Hematopoietic multipotent progenitor cell (in vitro differentiated cells): ENCODE measurements at regions not wholly inside any gene's neighbourhood (a gene's known extent, or its start where the extent isn't known, plus 50 kb on each side); places are given as distances from the start of the nearest gene placed in this dataset.

Experiments used
- DNase-seq, 3 donors: peaks; one replicate each; pipeline ENCODE4 v3.0.0-alpha.2; 2011 to 2015; ENCODE audit warnings: low read depth in 2 of 3, low spot score in 2 of 3

DNA sequence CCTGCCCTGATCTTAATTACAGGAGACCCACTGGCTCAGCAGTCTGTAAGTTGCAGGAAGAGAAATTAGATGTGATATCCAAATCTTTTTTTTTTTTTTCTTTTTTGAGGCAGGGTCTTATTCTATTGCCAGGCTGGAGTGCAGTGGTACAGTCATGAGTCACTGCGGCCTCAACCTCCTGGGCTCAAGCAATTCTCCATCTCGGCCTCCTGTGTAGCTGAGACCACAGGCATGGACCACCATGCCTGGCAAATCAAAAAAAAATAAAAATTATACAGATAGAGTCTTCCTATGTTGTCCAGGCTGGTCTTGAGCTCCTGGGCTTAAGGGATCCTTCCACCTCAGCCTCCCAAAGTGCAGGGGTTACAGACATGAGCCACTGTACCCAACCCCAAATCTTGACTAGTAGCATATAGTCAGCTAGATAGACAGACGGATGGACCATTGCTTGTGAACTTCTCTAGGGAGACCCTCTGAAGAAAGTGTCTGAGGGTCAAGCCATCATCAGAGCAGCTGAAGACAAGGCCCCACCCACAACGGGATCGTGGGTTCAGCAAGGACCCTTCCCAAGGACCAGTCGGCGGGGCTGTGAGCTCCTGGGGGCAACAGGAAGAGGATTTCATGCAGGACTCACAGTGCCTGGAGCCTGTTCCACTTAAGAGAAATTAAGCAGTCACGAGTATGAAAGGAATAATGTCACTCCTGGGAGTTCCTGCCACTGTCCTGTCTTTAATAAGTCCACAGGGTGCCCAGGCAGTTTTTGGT is 222.7 kb downstream of the ANKRD60 start:
- no peak for DNase-seq

DNA sequence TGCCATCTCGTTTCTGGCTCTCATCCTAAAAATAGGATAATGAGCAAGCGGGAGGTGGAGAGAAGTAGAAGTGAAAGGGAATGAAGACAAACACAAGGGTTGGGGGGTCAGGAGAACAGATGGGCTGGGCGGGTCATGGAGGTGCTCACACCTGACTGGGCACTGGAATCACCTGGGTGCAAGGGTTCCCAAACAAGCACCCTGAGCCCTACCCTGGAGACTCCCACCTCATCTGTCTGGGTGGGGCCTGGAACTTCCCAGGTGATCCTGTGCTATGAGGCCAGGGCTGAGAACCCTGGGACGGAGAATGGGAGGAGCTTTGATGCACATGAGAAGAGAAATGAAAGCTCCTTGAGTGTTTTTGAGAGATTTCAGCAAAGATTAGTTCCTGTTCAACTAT is 223.6 kb downstream of the ANKRD60 start:
- DNase-seq = no peak

- DNase-seq = no peak
Observed at GRCh38 chr20:58004146-58004545, 224.3 kb downstream of the ANKRD60 start.

DNA sequence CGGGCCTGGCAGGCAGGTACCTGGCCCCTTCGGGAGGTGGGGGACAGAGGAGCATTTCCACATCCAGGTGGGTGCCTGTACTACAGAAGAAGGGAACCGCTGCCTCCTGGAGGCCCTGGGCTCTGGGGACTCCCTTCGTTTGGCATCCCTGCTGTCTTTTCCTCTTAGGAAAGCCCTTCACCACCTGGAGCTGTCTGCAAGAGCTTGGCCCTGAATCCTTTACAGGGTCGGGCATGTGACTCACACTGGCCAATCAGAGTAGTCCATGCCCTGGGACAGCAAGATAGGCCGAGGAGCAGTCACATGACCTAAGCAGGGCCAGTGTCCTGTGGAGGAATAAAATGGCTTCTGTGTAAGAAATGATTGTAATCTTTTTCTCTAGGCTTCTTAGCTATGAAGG is 224.9 kb downstream of the ANKRD60 start:
- no peak for DNase-seq

DNA sequence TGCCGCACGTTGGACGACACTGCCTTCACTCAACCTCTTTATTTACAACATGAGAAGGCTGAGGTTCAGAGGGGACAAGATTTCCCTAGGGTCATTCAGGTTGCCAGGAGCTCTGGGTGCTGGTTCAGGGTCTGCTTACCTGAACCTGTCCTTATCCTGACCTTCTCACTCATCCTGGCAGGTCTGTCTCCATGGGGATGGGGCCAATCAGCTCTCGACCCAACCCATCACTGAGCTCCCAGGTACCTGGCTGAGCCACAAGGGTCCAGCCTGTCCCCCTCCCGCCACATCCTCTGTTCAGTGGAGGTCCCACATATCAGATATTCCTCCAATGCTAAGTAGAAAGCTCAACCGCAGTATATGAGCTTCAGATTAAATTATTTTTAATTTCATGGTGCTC is 225.6 kb downstream of the ANKRD60 start:
- DNase-seq = no peak

DNA sequence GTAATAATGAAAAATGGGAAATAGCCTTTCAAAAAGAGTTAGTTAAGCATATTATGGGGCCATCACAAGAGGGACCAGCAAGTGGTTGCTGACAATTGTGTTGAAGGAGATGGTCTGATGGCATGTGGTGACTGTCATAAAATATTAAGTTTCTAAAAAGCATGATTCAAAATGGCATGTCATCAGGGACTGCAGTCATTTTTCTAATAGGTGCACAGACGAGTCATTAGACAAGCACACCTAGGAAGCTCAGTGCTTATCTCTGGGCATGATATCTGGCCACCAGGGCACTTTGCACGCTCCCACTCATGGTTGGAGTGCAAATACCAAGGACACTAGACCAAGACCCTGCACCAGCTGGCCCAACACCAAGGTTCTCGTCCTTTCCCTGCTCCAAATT is 226.5 kb downstream of the ANKRD60 start:
- DNase-seq = no peak

DNA sequence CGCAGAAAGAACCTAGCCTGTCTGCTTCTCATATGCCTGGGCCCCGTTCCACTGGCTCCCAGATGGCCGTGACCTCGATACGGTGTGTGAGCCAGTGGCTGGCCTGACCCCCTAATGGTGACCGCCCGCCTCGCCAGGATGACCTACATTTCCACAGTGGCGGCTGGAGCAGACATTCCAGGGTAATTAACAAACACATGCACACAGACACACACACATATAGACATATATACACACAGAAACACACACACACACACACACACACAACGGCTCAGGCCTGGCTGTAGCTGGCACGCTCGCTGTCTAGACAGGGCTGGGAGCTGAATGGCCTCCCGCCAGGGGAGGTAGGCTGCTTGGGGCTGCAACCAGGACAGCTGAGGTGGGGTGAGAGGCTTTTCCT is 227.1 kb downstream of the ANKRD60 start:
- no peak for DNase-seq

DNA sequence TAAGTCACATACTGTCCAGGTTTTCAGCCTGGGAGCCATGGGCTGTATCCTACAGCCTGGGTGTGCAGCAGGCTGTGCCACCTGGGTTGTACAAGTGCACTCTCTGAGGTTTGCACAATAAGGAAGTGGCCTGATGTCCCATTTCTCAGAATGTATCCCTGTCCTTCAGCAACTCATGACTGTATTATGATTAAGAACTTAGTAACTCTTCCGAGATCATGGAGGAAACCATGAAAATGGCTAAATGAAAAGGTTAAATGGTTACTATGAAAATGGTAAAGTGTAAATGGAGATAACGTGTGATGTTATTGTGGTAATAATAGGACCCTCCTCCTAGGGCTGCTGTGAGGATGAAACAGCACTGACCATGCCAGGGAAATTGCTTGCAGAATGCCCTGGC is 227.6 kb downstream of the ANKRD60 start:
- no peak for DNase-seq

GRCh38 chr20:57999465-58000111 is 228.9 kb downstream of the ANKRD60 start:
- DNase-seq = peak in 2 of 3 donors; percentile 72 to 92

DNA sequence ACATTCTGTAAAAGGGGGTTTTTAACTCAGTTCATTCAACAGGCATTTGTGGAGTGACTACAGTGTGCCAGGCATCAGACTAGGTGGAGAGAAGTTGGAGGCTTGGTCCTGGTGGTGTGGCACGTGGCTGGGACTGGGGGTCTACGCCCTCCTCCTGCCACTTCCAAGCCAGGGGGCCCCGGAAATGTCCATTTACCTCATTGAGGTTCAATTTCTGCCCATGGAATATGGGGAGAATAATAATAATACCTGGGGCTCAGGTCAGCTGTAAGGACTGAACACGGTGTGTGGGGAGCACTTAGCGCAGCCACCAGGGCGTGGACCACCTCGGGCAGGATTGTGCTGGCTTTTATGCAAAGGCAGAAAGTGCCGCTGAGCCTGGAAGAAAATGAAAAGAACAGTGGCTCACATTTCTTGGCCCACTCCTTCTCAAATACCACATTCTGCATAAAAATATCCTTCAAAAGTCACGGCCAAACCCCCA is 229.4 kb downstream of the ANKRD60 start:
- no peak for DNase-seq

DNA sequence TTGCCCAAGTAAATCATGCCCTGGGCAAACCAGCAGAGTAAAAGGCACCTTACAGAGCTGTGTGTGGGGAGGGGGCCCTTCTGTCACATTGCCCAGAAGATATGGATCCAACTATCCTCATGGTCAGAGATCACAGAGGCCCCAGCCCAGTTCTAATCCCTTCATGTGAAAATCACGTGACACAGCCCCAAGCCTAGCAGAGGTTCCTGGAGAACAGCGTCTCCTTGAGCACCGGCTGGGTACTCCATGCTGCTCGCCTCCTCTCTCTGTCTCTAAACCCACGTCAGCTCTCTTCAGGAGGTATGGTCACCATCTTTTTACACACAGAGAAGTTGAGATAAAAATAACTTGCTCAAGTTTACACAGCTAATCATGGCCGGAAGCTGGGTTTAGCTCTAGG is 230.2 kb downstream of the ANKRD60 start:
- DNase-seq = no peak

GRCh38 chr20:57996936-57997890 is 231.2 kb downstream of the ANKRD60 start:
- DNase-seq = peak in 1 of 3 donors; percentile 32

- DNase-seq = no peak
Observed at GRCh38 chr20:57996465-57996864, 232.0 kb downstream of the ANKRD60 start.

DNA sequence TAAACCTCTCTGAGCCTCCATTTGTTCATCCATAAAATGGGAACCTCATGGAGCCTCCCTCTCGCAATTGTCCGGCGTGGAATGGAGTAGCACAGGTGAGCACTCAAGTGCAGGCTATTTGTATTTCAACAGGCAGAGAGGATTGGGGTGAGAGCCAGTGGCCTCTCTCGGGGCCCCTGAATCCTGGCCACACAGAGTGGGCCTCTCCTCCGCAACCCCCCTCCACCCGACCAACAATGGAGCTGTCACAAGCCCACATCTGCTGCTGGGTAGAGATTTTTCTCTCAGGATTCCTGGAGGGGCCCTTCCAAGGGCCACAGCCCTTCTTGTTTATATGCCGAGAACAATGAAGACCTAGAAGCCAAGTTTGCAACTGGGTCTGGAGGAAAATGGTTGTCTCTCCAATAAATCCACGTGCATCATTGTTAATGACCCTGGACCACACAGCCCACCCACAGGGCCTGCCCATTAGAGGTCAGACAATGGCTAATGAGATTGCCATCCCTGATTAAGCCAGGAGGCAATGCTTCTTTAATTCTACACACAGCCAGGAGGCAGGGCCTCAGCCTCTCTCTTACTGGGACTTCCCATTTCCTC is 233.0 kb downstream of the ANKRD60 start:
- DNase-seq = no peak

- no peak for DNase-seq
Observed at GRCh38 chr20:57993716-57994431, 234.6 kb downstream of the ANKRD60 start.

- no peak for DNase-seq
Observed at GRCh38 chr20:57991211-57991881, 237.1 kb downstream of the ANKRD60 start.

- DNase-seq = no peak
Observed at GRCh38 chr20:57990396-57990987, 238.0 kb downstream of the ANKRD60 start.

DNA sequence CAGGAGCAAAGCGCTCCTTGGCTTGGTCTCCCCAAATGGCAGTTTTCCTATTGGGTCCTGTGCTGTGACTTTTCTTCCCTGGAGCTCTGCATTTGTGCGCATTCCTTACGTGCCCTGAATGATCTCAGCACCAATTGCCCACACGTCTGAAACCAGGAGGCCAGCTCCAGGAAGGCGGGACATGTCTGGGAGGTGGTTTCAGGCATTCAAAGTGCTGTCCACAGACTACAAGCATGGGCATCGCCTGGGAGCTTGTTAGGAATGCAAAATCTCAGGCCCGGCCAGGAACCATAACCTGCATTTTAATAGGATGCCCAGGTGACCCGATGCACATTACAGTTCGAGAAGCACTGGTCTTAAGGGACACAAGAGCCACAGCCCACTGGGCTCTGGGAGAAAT is 239.6 kb downstream of the ANKRD60 start:
- no peak for DNase-seq

GRCh38 chr20:57988422-57988821 is 240.0 kb downstream of the ANKRD60 start:
- no peak for DNase-seq
